ENCODE measurements at regions not wholly inside any gene's neighbourhood (a gene's known extent, or its start where the extent isn't known, plus 50 kb on each side); places are given as distances from the start of the nearest gene placed in this dataset.
"Not testable (repeated sequence)": the region's sequence is repeated elsewhere in the genome, so short reads cannot be mapped to it uniquely, and the experiment has no call there.

DNA sequence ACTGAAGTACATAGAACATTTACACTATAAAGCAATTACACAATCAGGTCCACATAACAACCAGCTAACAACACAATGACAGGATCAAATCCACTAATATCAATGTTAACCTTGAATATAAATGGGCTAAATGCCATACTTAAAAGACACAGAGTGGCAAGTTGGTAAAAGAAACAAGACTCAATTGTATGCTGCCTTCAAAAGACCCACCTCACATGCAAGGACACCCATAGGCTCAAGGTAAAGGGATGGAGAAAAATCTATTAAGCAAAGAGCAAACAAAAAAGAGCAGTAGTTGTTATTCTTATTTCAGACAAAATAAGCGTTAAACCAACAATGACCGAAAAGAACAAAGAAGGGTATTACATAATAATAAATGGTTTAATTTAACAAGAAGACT, 183.3 kb downstream of the PYDC2 start:
- DNase-seq (ENCODE audit: low spot score) (no peak), FAIRE-seq (no peak)

DNA sequence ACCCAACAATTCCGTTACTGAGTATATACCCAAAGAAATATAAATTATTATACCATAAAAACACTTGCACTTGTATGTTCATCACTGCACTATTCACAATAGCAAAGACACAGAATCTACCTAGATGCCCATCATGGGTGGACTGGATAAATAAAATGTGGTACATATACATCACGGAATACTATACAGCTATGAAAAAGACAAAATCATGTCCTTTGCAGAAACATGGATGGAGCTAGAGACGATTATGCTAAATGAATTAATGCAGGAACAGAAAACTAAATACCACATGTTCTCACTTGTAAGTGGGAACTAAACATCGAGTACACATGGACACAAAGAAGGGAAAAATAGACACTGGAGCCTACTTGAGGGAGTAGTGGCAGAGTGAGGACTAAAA, 185.3 kb downstream of the PYDC2 start:
- no peak for DNase-seq (ENCODE audit: low spot score)
- no peak for FAIRE-seq

DNA sequence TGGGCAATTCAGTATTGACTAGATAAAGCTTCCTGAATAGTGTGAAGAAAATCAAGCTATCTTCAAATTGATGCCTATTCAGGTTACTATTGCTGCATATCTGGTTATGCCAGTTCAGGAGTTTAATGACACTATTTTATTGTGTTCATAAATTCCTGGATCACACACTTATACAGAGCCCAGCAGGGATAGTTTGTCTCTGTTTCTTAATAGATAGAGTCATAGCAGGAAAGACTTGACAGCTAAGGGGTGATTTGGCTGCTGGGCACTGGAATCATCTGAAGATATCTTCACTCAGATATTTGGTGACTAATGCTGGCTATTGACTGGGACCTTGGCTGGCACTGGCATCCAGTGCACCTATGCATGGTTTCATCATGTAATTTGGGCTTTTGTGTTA, 187.8 kb downstream of the PYDC2 start:
- DNase-seq (ENCODE audit: low spot score) (no peak), FAIRE-seq (no peak)

- DNase-seq (ENCODE audit: low spot score) (no peak), FAIRE-seq (no peak)
Measured at GRCh38 chr3:191649626-191650025, 188.7 kb downstream of the PYDC2 start.

GRCh38 chr3:191658781-191659419, 197.9 kb downstream of the PYDC2 start:
- FAIRE-seq; DNase-seq (ENCODE audit: low spot score): not testable (repeated sequence)

DNA sequence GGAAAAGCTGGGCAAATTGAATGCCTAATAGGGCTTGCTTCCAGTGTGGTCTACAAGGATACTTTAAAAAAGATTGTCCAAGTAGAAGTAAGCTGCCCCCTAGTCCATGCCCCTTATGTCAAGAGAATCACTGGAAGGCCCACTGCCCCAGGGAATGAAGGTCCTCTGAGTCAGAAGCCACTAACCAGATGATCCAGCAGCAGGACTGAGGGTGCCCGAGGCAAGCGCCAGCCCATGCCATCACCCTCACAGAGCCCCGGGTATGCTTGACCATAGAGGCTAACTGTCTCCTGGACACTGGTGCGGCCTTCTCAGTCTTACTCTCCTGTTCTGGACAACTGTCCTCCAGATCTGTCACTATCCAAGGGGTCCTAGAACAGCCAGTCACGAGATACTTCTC, 201.2 kb downstream of the PYDC2 start:
- FAIRE-seq: not testable (repeated sequence)

DNA sequence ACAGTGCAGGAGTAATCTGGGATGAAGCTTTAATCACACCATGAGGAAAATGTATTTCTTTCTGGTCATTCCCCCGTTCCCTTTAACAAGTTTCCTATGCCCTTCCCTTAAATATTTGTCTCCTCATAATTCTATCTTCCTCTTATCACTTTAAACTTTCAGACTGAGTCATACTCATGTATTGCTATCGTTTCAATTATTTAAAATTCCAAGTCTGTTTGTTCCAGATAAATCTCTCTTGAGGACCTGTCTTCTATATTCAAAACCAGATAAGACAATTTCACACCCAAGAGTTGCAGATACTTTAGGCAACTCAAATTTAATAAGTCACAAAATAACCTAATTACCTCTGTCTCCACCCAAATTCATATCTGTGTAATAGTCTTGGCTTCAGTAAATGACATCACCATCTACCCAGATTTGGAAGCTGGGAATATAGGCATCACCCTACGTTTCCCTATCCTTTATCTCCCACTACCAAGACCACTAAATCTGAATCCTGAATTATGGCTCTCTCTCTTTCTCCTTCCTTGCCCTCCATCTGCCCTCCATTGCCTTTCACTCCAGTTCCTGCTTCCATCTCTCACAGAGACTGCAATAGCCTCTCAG, 220.1 kb downstream of the PYDC2 start:
- no peak for DNase-seq (ENCODE audit: low spot score)
- FAIRE-seq: no peak

More for the DNA sequence above, 201.2 kb downstream of the PYDC2 start:
- DNase-seq (ENCODE audit: low spot score): not testable (repeated sequence)

DNA sequence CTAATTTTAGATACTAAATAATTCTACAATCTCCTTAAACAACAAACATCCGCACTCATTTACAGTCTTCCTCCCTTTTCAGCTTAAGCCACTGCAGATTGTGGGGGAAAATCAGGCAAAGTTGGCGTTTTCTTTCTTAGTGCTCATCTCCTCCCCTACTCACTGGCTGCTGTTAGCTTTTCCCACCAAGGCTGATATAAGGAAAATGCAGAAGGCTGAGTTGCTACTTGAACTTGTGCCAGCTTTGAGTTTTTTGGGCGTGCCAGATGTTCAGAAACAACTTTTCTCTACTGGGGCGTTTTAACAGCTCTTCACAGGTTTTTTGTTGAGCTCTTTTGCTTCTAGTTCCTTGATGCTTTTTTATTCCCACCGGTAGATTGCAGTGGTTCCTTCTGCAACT, 222.0 kb downstream of the PYDC2 start:
- FAIRE-seq (no peak), DNase-seq (ENCODE audit: low spot score) (no peak)

- no peak for FAIRE-seq
- no peak for DNase-seq (ENCODE audit: low spot score)
Measured at GRCh38 chr3:191686626-191687025, 225.7 kb downstream of the PYDC2 start.

- no peak for FAIRE-seq
- no peak for DNase-seq (ENCODE audit: low spot score)
Measured at GRCh38 chr3:191688756-191689433, 227.9 kb downstream of the PYDC2 start.

DNA sequence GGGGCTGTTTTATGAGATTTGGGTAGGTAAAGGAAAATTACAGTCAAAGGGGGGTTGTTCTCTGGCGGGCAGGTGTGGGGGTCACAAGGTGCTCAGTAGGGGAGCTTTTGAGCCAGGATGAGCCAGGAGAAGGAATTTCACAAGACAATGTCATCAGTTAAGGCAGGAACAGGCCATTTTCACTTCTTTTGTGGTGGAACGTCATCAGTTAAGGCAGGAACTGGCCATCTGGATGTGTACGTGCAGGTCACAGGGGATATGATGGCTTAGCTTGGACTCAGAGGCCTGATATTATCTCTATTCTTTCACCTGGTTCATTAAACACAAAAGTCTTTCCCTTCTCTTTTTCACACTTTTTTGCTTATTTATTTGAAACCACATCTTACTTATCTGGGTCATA, 230.2 kb downstream of the PYDC2 start:
- FAIRE-seq: not testable (repeated sequence)

GRCh38 chr3:191695131-191695814, 234.3 kb downstream of the PYDC2 start:
- FAIRE-seq (no peak), DNase-seq (ENCODE audit: low spot score) (no peak)

More for the DNA sequence above, 230.2 kb downstream of the PYDC2 start:
- not testable (repeated sequence) for DNase-seq (ENCODE audit: low spot score)

DNA sequence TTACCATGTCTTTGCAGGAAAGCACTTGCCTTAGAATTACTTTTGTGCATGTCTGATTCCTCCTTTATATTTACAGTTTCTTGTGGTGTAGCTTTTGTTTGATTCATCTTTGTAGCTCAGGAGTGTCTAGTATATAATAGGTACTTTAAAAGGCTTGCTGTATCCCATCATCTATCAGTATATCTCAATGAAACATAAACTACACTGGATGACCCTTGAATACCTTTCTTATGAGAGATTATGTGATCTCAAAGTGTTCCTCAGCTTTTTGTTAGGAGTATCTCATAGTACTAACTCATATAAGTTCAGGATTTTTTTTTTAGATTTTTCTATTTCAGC, 234.8 kb downstream of the PYDC2 start:
- DNase-seq (ENCODE audit: low spot score) (no peak), FAIRE-seq (no peak)

DNA sequence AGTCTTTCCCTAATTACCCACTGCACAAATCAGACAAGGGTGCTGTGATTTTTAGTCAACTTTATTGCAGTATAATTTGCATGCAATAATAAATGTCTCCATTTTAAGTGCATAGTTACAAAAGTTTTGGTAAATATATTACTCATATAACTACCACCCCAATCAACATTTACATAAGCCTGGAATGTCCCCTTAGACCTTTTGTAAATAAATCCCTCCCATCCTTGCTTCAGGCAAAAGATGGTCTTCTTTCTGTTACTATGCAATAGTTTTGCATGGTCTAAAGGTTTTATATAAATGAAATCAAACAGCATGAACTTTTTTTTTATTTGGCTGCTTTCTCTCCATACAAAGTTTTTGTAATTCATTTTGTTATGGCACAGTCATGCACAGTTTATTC, 235.4 kb downstream of the PYDC2 start:
- no peak for FAIRE-seq
- DNase-seq (ENCODE audit: low spot score): no peak

- DNase-seq (ENCODE audit: low spot score) (no peak), FAIRE-seq (no peak)
Measured at GRCh38 chr3:191699546-191699945, 238.6 kb downstream of the PYDC2 start.

DNA sequence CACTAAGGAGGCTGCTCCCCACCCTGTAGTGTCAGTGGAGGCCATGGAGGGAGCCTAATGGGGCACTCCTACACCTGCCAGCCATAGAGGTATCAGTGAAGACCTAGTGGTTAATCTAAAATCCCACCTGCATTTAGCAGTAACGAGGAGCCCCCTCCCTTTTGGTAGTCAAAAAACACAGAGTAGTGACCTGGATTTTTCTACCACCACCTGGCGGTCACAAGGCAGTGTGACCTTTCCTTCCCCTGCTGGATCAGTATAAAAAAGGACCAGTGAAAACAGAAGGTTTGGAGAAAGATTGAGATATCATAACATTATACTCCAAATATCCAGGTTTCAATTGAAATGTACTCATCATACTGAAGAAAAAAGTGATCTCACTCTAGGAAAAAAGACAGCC, 241.2 kb downstream of the PYDC2 start:
- DNase-seq (ENCODE audit: low spot score) (no peak), FAIRE-seq (no peak)

GRCh38 chr3:191707817-191708216, 246.9 kb downstream of the PYDC2 start:
- DNase-seq (ENCODE audit: low spot score) (no peak), FAIRE-seq (no peak)

DNA sequence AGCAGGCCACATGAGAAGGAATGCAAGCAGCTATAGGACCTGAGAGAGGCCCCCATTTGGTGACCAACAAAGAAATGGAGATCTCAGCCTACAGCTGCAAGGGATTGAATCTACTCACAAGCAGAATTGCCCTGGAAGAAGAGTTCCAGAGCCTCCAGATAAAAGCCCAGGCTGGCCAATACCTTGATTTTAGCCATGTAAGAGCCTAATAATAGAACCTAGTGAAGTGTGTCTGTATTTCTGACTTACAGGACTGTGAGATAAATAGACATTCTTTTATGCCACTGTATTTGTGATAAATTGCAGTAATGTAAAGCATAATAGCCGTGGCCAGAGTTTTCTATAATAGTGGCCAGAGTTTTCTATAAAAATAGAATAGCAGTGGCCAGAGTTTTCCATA, 254.6 kb downstream of the PYDC2 start:
- DNase-seq (ENCODE audit: low spot score) (no peak), FAIRE-seq (no peak)

GRCh38 chr3:191721390-191721861, 260.5 kb downstream of the PYDC2 start:
- FAIRE-seq: no peak
- DNase-seq (ENCODE audit: low spot score): peak; percentile 9

DNA sequence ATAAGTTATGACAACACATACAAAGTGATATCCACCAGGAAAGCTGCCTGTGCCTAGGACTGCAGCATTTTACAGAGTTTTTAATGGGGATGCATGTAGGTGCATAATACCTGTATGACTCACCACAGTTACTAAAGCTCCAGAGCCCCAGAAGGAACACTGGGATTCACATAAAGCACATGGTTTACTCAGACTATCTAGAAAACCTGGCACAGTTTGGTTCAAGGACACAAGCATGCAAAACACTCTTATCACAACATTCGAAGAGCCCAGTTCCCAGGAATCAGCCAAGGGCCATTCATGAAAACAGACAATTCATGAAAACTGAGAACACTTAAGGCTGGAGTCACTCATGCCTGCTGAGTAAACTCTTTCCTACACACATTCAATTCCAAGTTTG, 261.0 kb downstream of the PYDC2 start:
- FAIRE-seq: no peak
- DNase-seq (ENCODE audit: low spot score): peak; percentile 14

DNA sequence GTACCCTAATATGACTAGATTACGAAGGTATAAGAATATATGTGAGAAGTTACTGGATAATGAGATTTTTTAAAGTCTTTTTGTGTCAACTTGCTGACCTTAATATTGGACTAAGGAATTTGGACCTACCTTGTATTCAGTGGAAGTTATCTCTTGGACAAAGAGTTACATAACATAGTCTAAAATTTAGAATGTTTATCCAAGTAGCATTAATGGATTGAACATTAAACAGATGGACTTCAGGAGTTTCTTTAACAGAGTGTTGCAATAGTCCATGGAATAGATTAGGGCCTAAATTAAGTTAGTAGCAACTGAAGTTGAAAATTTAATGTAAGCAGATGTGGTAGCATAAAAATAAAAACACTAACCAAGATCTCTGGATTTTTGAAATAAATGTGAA, 266.4 kb downstream of the PYDC2 start:
- no peak for FAIRE-seq

DNA sequence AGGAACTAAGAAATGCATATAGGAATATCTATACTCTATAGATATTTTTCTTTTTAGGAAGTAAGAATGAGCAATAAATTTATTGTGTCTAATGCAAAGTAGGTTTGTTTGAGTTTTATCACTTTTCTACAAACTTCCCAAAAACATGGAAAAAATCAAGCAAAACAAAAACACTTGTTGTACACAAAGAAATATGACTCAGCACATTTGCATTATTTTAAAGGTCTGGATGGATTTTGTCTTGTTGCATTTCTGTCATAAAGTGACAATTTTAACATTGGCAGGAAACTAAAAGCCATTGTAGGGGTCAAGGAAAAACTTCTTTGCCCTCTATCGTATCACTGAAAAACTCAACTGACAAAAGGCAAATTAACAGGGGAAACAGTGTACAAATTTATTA, 267.2 kb downstream of the PYDC2 start:
- DNase-seq (ENCODE audit: low spot score) (no peak), FAIRE-seq (no peak)

More for the DNA sequence above, 266.4 kb downstream of the PYDC2 start:
- DNase-seq (ENCODE audit: low spot score): no peak
